Vagina (tissue), 2 donors: ENCODE measurements at regions not wholly inside any gene's neighbourhood (a gene's known extent, or its start where the extent isn't known, plus 50 kb on each side); places are given as distances from the start of the nearest gene placed in this dataset.

Experiments used
- DNase-seq, 2 donors: peaks; one replicate each; pipeline ENCODE4 v3.0.0-alpha.2; 2017; ENCODE audit errors: extremely low spot score in 2 of 2
- H3K27ac ChIP-seq: fragments of 200-600 bp; sonication (generic); one replicate; pipeline ENCODE4 v1.5.1; 2019
- H3K27me3 ChIP-seq: fragments of 200-600 bp; sonication (generic); one replicate; pipeline ENCODE4 v1.5.1; 2019
- H3K36me3 ChIP-seq, 2 donors: fragments of 200-600 bp; sonication (generic); one replicate each; pipeline ENCODE4 v1.5.1; 2017 to 2019
- H3K4me1 ChIP-seq: fragments of 200-600 bp; sonication (generic); one replicate; pipeline ENCODE4 v1.5.1; 2019
- H3K4me3 ChIP-seq, 2 donors: fragments of 200-600 bp; sonication (generic); 1 replicate in 1 of 2; 2 replicates in 1 of 2; pipeline ENCODE4 v1.5.1; 2016 to 2019
- H3K9me3 ChIP-seq: fragments of 200-600 bp; sonication (generic); one replicate; pipeline ENCODE4 v1.5.1; 2019
- CTCF ChIP-seq, 3 experiments: fragments of 450-650 bp in 2 of 3; fragments of 200-600 bp in 1 of 3; sonication (generic) in 1 of 3; IDR thresholded peaks; one replicate each; pipeline ENCODE4 v1.5.1; 2017 to 2019; ENCODE audit warnings: antibody characterized with exemption in 3 of 3, mild to moderate bottlenecking in 2 of 3, moderate library complexity in 2 of 3
- POLR2A ChIP-seq, 2 donors: fragments of 450-650 bp; IDR thresholded peaks; one replicate each; pipeline ENCODE4 v1.6.1; 2017; ENCODE audit warnings: antibody characterized with exemption in 2 of 2, mild to moderate bottlenecking in 2 of 2, moderate library complexity in 2 of 2
- POLR2AphosphoS5 ChIP-seq, 2 donors: sonication (generic); formaldehyde crosslinking; IDR thresholded peaks; one replicate each; pipeline ENCODE4 v1.9.0; 2017; ENCODE audit warnings: antibody characterized with exemption in 2 of 2, mild to moderate bottlenecking in 2 of 2, low read depth in 1 of 2; ENCODE audit not compliant: insufficient read depth in 1 of 2
- intact Hi-C: fragments of 100-400 bp; cut with DNase I; formaldehyde crosslinking; loops from one replicate; pipeline ENCODE4 v1.15.1; 2023

- Histone ChIP-seq H3K4me1 (no peaks in the 10 kb centered on the region), H3K36me3 (no peaks in the 10 kb centered on the region), H3K27ac (no peak overlapping the region), H3K9me3 (no peaks in the 10 kb centered on the region), H3K27me3 (no peaks in the 10 kb centered on the region), H3K4me3 (no peak overlapping the region)
- no peak for TF ChIP-seq POLR2A (IDR thresholded peaks at IDR 0.05)
- no peak for TF ChIP-seq CTCF (IDR thresholded peaks at IDR 0.05)
- no peak for TF ChIP-seq POLR2AphosphoS5 (IDR thresholded peaks at IDR 0.05; ENCODE audit: insufficient read depth in 1 of 2, low read depth in 1 of 2)
- DNase-seq: no peak
- intact Hi-C loops: no loop called here
Measured at GRCh38 chr1:60573726-60574409, 500.3 kb upstream of the C1orf87 start.

GRCh38 chr1:60573121-60573520, 499.6 kb upstream of the C1orf87 start:
- Histone ChIP-seq H3K27ac (no peak overlapping the region), H3K9me3 (no peaks in the 10 kb centered on the region), H3K4me3 (no peak overlapping the region), H3K27me3 (no peaks in the 10 kb centered on the region), H3K36me3 (no peaks in the 10 kb centered on the region), H3K4me1 (no peaks in the 10 kb centered on the region)
- TF ChIP-seq POLR2AphosphoS5 (IDR thresholded peaks at IDR 0.05; ENCODE audit: insufficient read depth in 1 of 2, low read depth in 1 of 2) (peak in 1 of 2 donors; percentile 46), POLR2A (IDR thresholded peaks at IDR 0.05) (no peak)
- no peak for DNase-seq
- intact Hi-C loops: no loop called here

- Histone ChIP-seq H3K9me3 (no peaks in the 10 kb centered on the region), H3K27me3 (no peaks in the 10 kb centered on the region), H3K4me3 (no peak overlapping the region), H3K36me3 (no peaks in the 10 kb centered on the region), H3K4me1 (no peaks in the 10 kb centered on the region), H3K27ac (no peak overlapping the region)
- intact Hi-C loops: no loop called here
- no peak for TF ChIP-seq POLR2A (IDR thresholded peaks at IDR 0.05)
- no peak for DNase-seq
Measured at GRCh38 chr1:60572378-60572777, 498.8 kb upstream of the C1orf87 start.

GRCh38 chr1:60571811-60572210, 498.2 kb upstream of the C1orf87 start:
- Histone ChIP-seq H3K27me3 (no peaks in the 10 kb centered on the region), H3K9me3 (no peaks in the 10 kb centered on the region), H3K4me1 (no peaks in the 10 kb centered on the region), H3K36me3 (no peaks in the 10 kb centered on the region), H3K27ac (no peak overlapping the region), H3K4me3 (no peak overlapping the region)
- TF ChIP-seq POLR2AphosphoS5 (IDR thresholded peaks at IDR 0.05; ENCODE audit: insufficient read depth in 1 of 2, low read depth in 1 of 2) (no peak), CTCF (IDR thresholded peaks at IDR 0.05) (no peak), POLR2A (IDR thresholded peaks at IDR 0.05) (no peak)
- intact Hi-C loops: no loop called here
- no peak for DNase-seq

GRCh38 chr1:60569189-60569588, 495.6 kb upstream of the C1orf87 start:
- intact Hi-C loops: no loop called here
- H3K9me3 ChIP-seq: no peaks in the 10 kb centered on the region
- TF ChIP-seq CTCF (IDR thresholded peaks at IDR 0.05) (no peak), POLR2AphosphoS5 (IDR thresholded peaks at IDR 0.05; ENCODE audit: insufficient read depth in 1 of 2, low read depth in 1 of 2) (no peak), POLR2A (IDR thresholded peaks at IDR 0.05) (no peak)
- no peaks in the 10 kb centered on the region for H3K4me1 ChIP-seq
- H3K27ac ChIP-seq: no peak overlapping the region
- no peak for DNase-seq
- H3K4me3 ChIP-seq: no peak overlapping the region
- no peaks in the 10 kb centered on the region for H3K27me3 ChIP-seq
- H3K36me3 ChIP-seq: no peaks in the 10 kb centered on the region

- intact Hi-C loops: no loop called here
- Histone ChIP-seq H3K36me3 (no peaks in the 10 kb centered on the region), H3K4me3 (no peak overlapping the region), H3K4me1 (no peaks in the 10 kb centered on the region), H3K27me3 (no peaks in the 10 kb centered on the region), H3K27ac (no peak overlapping the region), H3K9me3 (no peaks in the 10 kb centered on the region)
- DNase-seq: no peak
- TF ChIP-seq POLR2AphosphoS5 (IDR thresholded peaks at IDR 0.05; ENCODE audit: insufficient read depth in 1 of 2, low read depth in 1 of 2) (no peak), POLR2A (IDR thresholded peaks at IDR 0.05) (no peak), CTCF (IDR thresholded peaks at IDR 0.05) (no peak)
Measured at GRCh38 chr1:60567256-60567655, 493.7 kb upstream of the C1orf87 start.
